ENCODE measurements at regions not wholly inside any gene's neighbourhood (a gene's known extent, or its start where the extent isn't known, plus 50 kb on each side); places are given as distances from the start of the nearest gene placed in this dataset.
"Not testable (repeated sequence)": the region's sequence is repeated elsewhere in the genome, so short reads cannot be mapped to it uniquely, and the experiment has no call there.

DNA sequence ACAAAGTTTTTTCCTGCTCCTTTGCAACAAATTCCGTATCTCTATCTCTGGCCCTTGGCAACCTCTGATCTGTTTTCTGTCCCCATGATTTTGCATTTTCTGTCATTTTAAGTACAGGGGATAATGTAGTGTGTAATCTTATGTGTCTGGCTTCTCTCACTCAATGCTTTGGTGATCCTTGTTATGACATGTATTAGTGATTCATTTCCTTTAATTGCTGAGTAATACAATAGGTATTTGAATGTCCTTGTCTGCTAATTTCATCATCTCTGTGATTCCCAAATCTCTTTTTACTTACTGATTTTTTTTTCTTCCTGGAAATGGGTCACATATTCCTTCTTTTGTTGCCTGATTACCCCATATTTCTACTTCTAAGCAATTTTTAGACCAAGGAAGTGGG is 1538.6 kb upstream of the PCDH10 start:
- TF ChIP-seq, protein P1, sequence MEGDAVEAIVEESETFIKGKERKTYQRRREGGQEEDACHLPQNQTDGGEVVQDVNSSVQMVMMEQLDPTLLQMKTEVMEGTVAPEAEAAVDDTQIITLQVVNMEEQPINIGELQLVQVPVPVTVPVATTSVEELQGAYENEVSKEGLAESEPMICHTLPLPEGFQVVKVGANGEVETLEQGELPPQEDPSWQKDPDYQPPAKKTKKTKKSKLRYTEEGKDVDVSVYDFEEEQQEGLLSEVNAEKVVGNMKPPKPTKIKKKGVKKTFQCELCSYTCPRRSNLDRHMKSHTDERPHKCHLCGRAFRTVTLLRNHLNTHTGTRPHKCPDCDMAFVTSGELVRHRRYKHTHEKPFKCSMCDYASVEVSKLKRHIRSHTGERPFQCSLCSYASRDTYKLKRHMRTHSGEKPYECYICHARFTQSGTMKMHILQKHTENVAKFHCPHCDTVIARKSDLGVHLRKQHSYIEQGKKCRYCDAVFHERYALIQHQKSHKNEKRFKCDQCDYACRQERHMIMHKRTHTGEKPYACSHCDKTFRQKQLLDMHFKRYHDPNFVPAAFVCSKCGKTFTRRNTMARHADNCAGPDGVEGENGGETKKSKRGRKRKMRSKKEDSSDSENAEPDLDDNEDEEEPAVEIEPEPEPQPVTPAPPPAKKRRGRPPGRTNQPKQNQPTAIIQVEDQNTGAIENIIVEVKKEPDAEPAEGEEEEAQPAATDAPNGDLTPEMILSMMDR (IDR thresholded peaks at IDR 0.05), result not testable (repeated sequence)
- not testable (repeated sequence) for TF ChIP-seq EZH2 (IDR thresholded peaks at IDR 0.05; ENCODE audit: borderline replicate concordance, insufficient read depth, low read depth, low read length, poor library complexity, severe bottlenecking)

All from B cell (primary cell).